Natural killer cell (primary cell): ENCODE measurements at regions not wholly inside any gene's neighbourhood (a gene's known extent, or its start where the extent isn't known, plus 50 kb on each side); places are given as distances from the start of the nearest gene placed in this dataset.

Experiments
- ATAC-seq, 3 donors: fragments of 150-1000 bp in 2 of 3; fragments of 200-7000 bp in 1 of 3; cut with Tn5 transposase; 1 replicate in 1 of 3; 2 replicates in 2 of 3; pipeline ENCODE4 v1.10.0; 2021; ENCODE audit warnings: mild to moderate bottlenecking in 2 of 3, moderate library complexity in 2 of 3
- DNase-seq, 2 donors: peaks; one replicate each; pipeline versions ENCODE4 v3.0.0 to v3.0.0-alpha.2; 2013 to 2021; ENCODE audit warnings: mixed read lengths in 1 of 2
- H3K27ac ChIP-seq: one replicate; pipeline ENCODE4 v1.5.1; 2013; ENCODE audit warnings: mild to moderate bottlenecking, low read length
- H3K27me3 ChIP-seq: one replicate; pipeline ENCODE4 v1.6.1; 2013; ENCODE audit warnings: low read length; ENCODE audit not compliant: control insufficient read depth, insufficient read depth
- H3K36me3 ChIP-seq: one replicate; pipeline ENCODE4 v1.6.1; 2013; ENCODE audit warnings: low read length; ENCODE audit not compliant: control insufficient read depth, insufficient read depth
- H3K4me1 ChIP-seq: one replicate; pipeline ENCODE4 v1.6.1; 2013; ENCODE audit warnings: low read length; ENCODE audit not compliant: control insufficient read depth, insufficient read depth
- H3K4me3 ChIP-seq: one replicate; pipeline ENCODE4 v1.5.1; 2013; ENCODE audit warnings: low read length
- H3K9me3 ChIP-seq: one replicate; pipeline ENCODE4 v1.6.1; 2013; ENCODE audit warnings: low read length; ENCODE audit not compliant: control insufficient read depth, insufficient read depth
- H3K27ac Mint-ChIP-seq, 2 donors: one replicate each; pipeline ENCODE4 v1.8.0; 2022; ENCODE audit warnings: mild to moderate bottlenecking in 2 of 2, mixed read lengths in 2 of 2, moderate library complexity in 1 of 2
- H3K27me3 Mint-ChIP-seq, 2 donors: one replicate each; pipeline ENCODE4 v1.8.0; 2022; ENCODE audit warnings: low read depth in 2 of 2, mixed read lengths in 2 of 2
- H3K36me3 Mint-ChIP-seq: one replicate; pipeline ENCODE4 v1.8.0; 2022; ENCODE audit warnings: mixed read lengths
- H3K4me1 Mint-ChIP-seq, 2 donors: one replicate each; pipeline ENCODE4 v1.8.0; 2022; ENCODE audit warnings: mixed read lengths in 2 of 2
- H3K4me3 Mint-ChIP-seq: one replicate; pipeline ENCODE4 v1.8.0; 2022; ENCODE audit warnings: mild to moderate bottlenecking, moderate library complexity, mixed read lengths
- H3K9me3 Mint-ChIP-seq, 2 donors: one replicate each; pipeline ENCODE4 v1.8.0; 2022; ENCODE audit warnings: mixed read lengths in 2 of 2
- WGBS: methylation state at CpG from one replicate; pipeline ENCODE4 v1.1.7; 2013; ENCODE audit warnings: missing lambda C conversion rate; ENCODE audit not compliant: insufficient coverage; 5-methylcytosine and 5-hydroxymethylcytosine counted together
- intact Hi-C: fragments of 100-400 bp; cut with micrococcal nuclease; formaldehyde crosslinking; loops from one replicate; pipeline ENCODE4 v1.14.2; 2022
- TF ChIP-seq, protein P1 (sequence below): fragments of 200-600 bp; IDR thresholded peaks from one replicate; pipeline ENCODE4 v1.8.0; 2022; ENCODE audit warnings: antibody characterized with exemption

- Histone ChIP-seq H3K27ac (no peak overlapping the region), H3K9me3 (no peaks in the 10 kb centered on the region), H3K4me3 (no peak overlapping the region), H3K4me1 (no peaks in the 10 kb centered on the region), H3K27me3 (no peaks in the 10 kb centered on the region), H3K36me3 (no peaks in the 10 kb centered on the region)
- DNase-seq: no peak
- no peak overlapping the region for H3K27ac Mint-ChIP-seq
- no peaks in the 10 kb centered on the region for H3K9me3 Mint-ChIP-seq
- 59% methylated on average over 8 of the region's 8 CpGs for WGBS
- H3K4me1 Mint-ChIP-seq: no peaks in the 10 kb centered on the region
- ATAC-seq: no peak
- no peak overlapping the region for H3K4me3 Mint-ChIP-seq
- peaks cover 15 to 19% of the 10 kb centered on the region in 2 donors for H3K27me3 Mint-ChIP-seq
- intact Hi-C loops: no loop called here
- H3K36me3 Mint-ChIP-seq: no peaks in the 10 kb centered on the region
- TF ChIP-seq, protein P1, sequence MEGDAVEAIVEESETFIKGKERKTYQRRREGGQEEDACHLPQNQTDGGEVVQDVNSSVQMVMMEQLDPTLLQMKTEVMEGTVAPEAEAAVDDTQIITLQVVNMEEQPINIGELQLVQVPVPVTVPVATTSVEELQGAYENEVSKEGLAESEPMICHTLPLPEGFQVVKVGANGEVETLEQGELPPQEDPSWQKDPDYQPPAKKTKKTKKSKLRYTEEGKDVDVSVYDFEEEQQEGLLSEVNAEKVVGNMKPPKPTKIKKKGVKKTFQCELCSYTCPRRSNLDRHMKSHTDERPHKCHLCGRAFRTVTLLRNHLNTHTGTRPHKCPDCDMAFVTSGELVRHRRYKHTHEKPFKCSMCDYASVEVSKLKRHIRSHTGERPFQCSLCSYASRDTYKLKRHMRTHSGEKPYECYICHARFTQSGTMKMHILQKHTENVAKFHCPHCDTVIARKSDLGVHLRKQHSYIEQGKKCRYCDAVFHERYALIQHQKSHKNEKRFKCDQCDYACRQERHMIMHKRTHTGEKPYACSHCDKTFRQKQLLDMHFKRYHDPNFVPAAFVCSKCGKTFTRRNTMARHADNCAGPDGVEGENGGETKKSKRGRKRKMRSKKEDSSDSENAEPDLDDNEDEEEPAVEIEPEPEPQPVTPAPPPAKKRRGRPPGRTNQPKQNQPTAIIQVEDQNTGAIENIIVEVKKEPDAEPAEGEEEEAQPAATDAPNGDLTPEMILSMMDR: no peak
These were observed 115.1 kb downstream of the CMPK2 start for GRCh38 chr2:6750411-6751158.

DNA sequence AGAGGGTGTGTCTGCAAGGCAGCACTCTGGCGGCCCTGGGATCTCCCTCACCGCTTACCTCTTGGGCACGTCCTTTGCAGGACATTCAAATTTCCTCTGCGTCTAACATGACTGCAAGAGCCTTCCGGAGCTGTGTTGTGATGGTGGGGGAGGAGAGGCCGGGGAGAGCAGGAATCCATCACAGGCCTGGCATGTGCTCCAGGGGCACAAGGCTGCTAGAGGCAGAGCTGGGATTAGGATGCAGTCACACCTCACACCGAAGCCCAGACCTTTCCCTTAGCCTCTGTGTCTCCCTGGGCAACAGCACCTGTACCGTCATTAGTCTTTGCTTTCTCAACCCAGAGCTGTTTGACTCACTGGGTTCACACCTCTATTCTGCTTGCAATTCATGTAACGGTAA lies 111.3 kb downstream of the CMPK2 start:
- H3K4me1 ChIP-seq: no peaks in the 10 kb centered on the region
- H3K27me3 ChIP-seq: no peaks in the 10 kb centered on the region
- no peak overlapping the region for H3K27ac ChIP-seq
- 63% methylated on average over 8 of the region's 9 CpGs for WGBS
- H3K27me3 Mint-ChIP-seq: peaks cover 0 to 3% of the 10 kb centered on the region in 2 donors
- H3K36me3 Mint-ChIP-seq: no peaks in the 10 kb centered on the region
- no peaks in the 10 kb centered on the region for H3K4me1 Mint-ChIP-seq
- H3K4me3 Mint-ChIP-seq: no peak overlapping the region
- no peak overlapping the region for H3K4me3 ChIP-seq
- no peaks in the 10 kb centered on the region for H3K9me3 ChIP-seq
- no peaks in the 10 kb centered on the region for H3K9me3 Mint-ChIP-seq
- TF ChIP-seq, protein P1: no peak
- no peak overlapping the region for H3K27ac Mint-ChIP-seq
- intact Hi-C loops: no loop called here
- no peaks in the 10 kb centered on the region for H3K36me3 ChIP-seq
- DNase-seq (no peak), ATAC-seq (no peak)

- intact Hi-C loops: no loop called here
- H3K4me1 Mint-ChIP-seq: no peaks in the 10 kb centered on the region
- H3K27ac ChIP-seq: no peak overlapping the region
These were observed 110.3 kb downstream of the CMPK2 start for GRCh38 chr2:6755456-6755855.

More at GRCh38 chr2:6755456-6755855, 110.3 kb downstream of the CMPK2 start:
- Mint-ChIP-seq H3K27me3 (peaks cover 0 to 3% of the 10 kb centered on the region in 2 donors), H3K9me3 (no peaks in the 10 kb centered on the region), H3K36me3 (no peaks in the 10 kb centered on the region), H3K27ac (no peak overlapping the region), H3K4me3 (no peak overlapping the region)
- ATAC-seq: no peak
- Histone ChIP-seq H3K9me3 (no peaks in the 10 kb centered on the region), H3K4me1 (no peaks in the 10 kb centered on the region), H3K36me3 (no peaks in the 10 kb centered on the region), H3K27me3 (no peaks in the 10 kb centered on the region), H3K4me3 (no peak overlapping the region)
- DNase-seq: no peak
- TF ChIP-seq, protein P1: no peak
- WGBS: 93% methylated on average over 6 of the region's 6 CpGs
